Esophagus muscularis mucosa (tissue), 4 donors: ENCODE measurements at regions not wholly inside any gene's neighbourhood (a gene's known extent, or its start where the extent isn't known, plus 50 kb on each side); places are given as distances from the start of the nearest gene placed in this dataset.
"Not testable (repeated sequence)": the region's sequence is repeated elsewhere in the genome, so short reads cannot be mapped to it uniquely, and the experiment has no call there.

ENCODE experiments used
- DNase-seq: peaks from one replicate; pipeline ENCODE4 v3.0.0-alpha.2; 2017; ENCODE audit errors: extremely low spot score
- H3K27ac ChIP-seq, 4 donors: fragments of 200-600 bp; sonication (generic); replicated peaks in 1 of 4; 1 replicate in 3 of 4; 2 replicates in 1 of 4; pipeline ENCODE4 v1.5.1; 2016 to 2019; ENCODE audit warnings: mild to moderate bottlenecking in 1 of 4
- H3K27me3 ChIP-seq, 4 donors: fragments of 200-600 bp; sonication (generic); one replicate each; pipeline versions ENCODE4 v1.5.1 to v1.6.0; 2016 to 2019
- H3K36me3 ChIP-seq, 4 donors: fragments of 200-600 bp; sonication (generic); one replicate each; pipeline ENCODE4 v1.5.1; 2016 to 2019
- H3K4me1 ChIP-seq, 4 donors: fragments of 200-600 bp; sonication (generic); one replicate each; pipeline ENCODE4 v1.5.1; 2016 to 2019
- H3K4me3 ChIP-seq, 4 donors: fragments of 200-600 bp; sonication (generic); 1 replicate in 2 of 4; 2 replicates in 2 of 4; pipeline ENCODE4 v1.5.1; 2016 to 2019; ENCODE audit warnings: mild to moderate bottlenecking in 4 of 4, moderate library complexity in 1 of 4
- H3K9me3 ChIP-seq, 4 donors: fragments of 200-600 bp; sonication (generic); 1 replicate in 3 of 4; 2 replicates in 1 of 4; pipeline ENCODE4 v1.5.1; 2016 to 2019
- CTCF ChIP-seq, 3 experiments: fragments of 200-600 bp in 2 of 3; fragments of 450-650 bp in 1 of 3; sonication (generic) in 2 of 3; IDR thresholded peaks; one replicate each; pipeline ENCODE4 v1.5.1; 2017 to 2019; ENCODE audit warnings: antibody characterized with exemption in 3 of 3, mild to moderate bottlenecking in 2 of 3, moderate library complexity in 1 of 3
- EP300 ChIP-seq: sonication (generic); formaldehyde crosslinking; IDR thresholded peaks from one replicate; pipeline ENCODE4 v1.6.1; 2017; ENCODE audit warnings: antibody characterized with exemption
- POLR2A ChIP-seq: fragments of 450-650 bp; IDR thresholded peaks from one replicate; pipeline ENCODE4 v1.6.1; 2017; ENCODE audit warnings: antibody characterized with exemption, moderate library complexity, mild to moderate bottlenecking, low read depth
- POLR2AphosphoS5 ChIP-seq, 2 donors: sonication (generic); formaldehyde crosslinking; IDR thresholded peaks; one replicate each; pipeline ENCODE4 v1.6.1; 2017; ENCODE audit warnings: antibody characterized with exemption in 2 of 2
- WGBS: methylation state at CpG from one replicate; pipeline ENCODE4 v1.1.5; 2018; 5-methylcytosine and 5-hydroxymethylcytosine counted together
- intact Hi-C: fragments of 100-400 bp; cut with DNase I; formaldehyde crosslinking; loops from one replicate; pipeline ENCODE4 v1.15.1; 2023

- no peak for DNase-seq
- Histone ChIP-seq H3K4me1 (no peaks in the 10 kb centered on the region), H3K9me3 (no peaks in the 10 kb centered on the region), H3K4me3 (no peak overlapping the region), H3K27ac (no peak overlapping the region), H3K36me3 (no peaks in the 10 kb centered on the region), H3K27me3 (no peaks in the 10 kb centered on the region)
- WGBS: 82% methylated on average over 3 of the region's 3 CpGs
- TF ChIP-seq POLR2A (no peak), POLR2AphosphoS5 (IDR thresholded peaks at IDR 0.05) (no peak), EP300 (no peak), CTCF (IDR thresholded peaks at IDR 0.05) (no peak)
- intact Hi-C loops: no loop called here
Observed at GRCh38 chr14:27890259-27890658, 876.3 kb upstream of the FOXG1 start.

GRCh38 chr14:27908484-27908883, 858.1 kb upstream of the FOXG1 start:
- DNase-seq, H3K4me3 ChIP-seq, H3K4me1 ChIP-seq, H3K9me3 ChIP-seq, H3K36me3 ChIP-seq, H3K27ac ChIP-seq, intact Hi-C loops, H3K27me3 ChIP-seq: not testable (repeated sequence)
- 88% methylated on average over 1 of the region's 1 CpG for WGBS

- TF ChIP-seq EP300 (no peak), POLR2A (no peak), CTCF (IDR thresholded peaks at IDR 0.05) (no peak), POLR2AphosphoS5 (IDR thresholded peaks at IDR 0.05) (no peak)
- Histone ChIP-seq H3K9me3 (peaks cover 0 to 4% (median under 1%) of the 10 kb centered on the region in 4 donors), H3K4me3 (no peak overlapping the region), H3K27me3 (no peaks in the 10 kb centered on the region), H3K36me3 (no peaks in the 10 kb centered on the region), H3K4me1 (no peaks in the 10 kb centered on the region), H3K27ac (no peak overlapping the region)
- 59% methylated on average over 3 of the region's 3 CpGs for WGBS
- intact Hi-C loops: no loop called here
- DNase-seq: no peak
Observed at GRCh38 chr14:27916326-27916725, 850.3 kb upstream of the FOXG1 start.

DNA sequence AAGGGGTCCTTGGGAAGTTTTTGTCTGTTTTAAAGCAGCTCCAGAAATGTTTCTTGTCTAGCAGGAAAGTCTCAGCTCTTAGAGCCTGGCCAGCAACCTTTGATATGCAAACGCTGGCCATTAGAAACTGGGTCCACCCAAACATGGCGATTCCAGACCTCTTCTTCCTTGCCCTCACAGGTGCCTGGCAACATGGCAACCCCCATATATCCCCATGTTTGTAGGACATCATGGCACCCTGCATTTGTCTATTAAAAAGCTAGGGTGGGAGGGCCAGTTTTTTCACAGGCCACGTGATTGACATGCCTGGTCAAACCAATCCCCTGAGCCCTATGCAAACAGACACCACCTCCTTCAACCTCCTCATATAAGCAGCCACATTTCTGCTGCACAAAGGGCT, 848.7 kb upstream of the FOXG1 start:
- WGBS: 62% methylated on average over 3 of the region's 3 CpGs
- Histone ChIP-seq H3K27me3 (no peaks in the 10 kb centered on the region), H3K36me3 (no peaks in the 10 kb centered on the region), H3K27ac (no peak overlapping the region), H3K9me3 (peaks cover 0 to 5% (median 2%) of the 10 kb centered on the region in 4 donors), H3K4me1 (no peaks in the 10 kb centered on the region), H3K4me3 (no peak overlapping the region)
- DNase-seq: no peak
- intact Hi-C loops: no loop called here
- TF ChIP-seq CTCF (IDR thresholded peaks at IDR 0.05): no peak
- TF ChIP-seq POLR2AphosphoS5 (IDR thresholded peaks at IDR 0.05): no peak
- TF ChIP-seq EP300: no peak
- no peak for TF ChIP-seq POLR2A

GRCh38 chr14:27927519-27927918, 839.1 kb upstream of the FOXG1 start:
- Histone ChIP-seq H3K4me3 (no peak overlapping the region), H3K4me1 (no peaks in the 10 kb centered on the region), H3K27me3 (no peaks in the 10 kb centered on the region), H3K9me3 (peaks cover 0 to 5% (median 2%) of the 10 kb centered on the region in 4 donors), H3K36me3 (no peaks in the 10 kb centered on the region), H3K27ac (no peak overlapping the region)
- DNase-seq: no peak
- TF ChIP-seq POLR2A: no peak
- no peak for TF ChIP-seq POLR2AphosphoS5 (IDR thresholded peaks at IDR 0.05)
- no peak for TF ChIP-seq CTCF (IDR thresholded peaks at IDR 0.05)
- TF ChIP-seq EP300: no peak
- intact Hi-C loops: no loop called here
